DOHH2 (cell line): ENCODE measurements at regions not wholly inside any gene's neighbourhood (a gene's known extent, or its start where the extent isn't known, plus 50 kb on each side); places are given as distances from the start of the nearest gene placed in this dataset.

Experiments
- H3F3A ChIP-seq: fragments of 200-600 bp; sonication (generic), shearing (Covaris generic); 2 replicates; pipeline ENCODE4 v1.6.0; 2016; ENCODE audit warnings: antibody characterized with exemption, mild to moderate bottlenecking; ENCODE audit not compliant: control insufficient read depth, insufficient read depth
- H3K27ac ChIP-seq: fragments of 200-600 bp; sonication (generic); 2 replicates; pipeline ENCODE4 v1.5.1; 2014; ENCODE audit warnings: low read depth, mild to moderate bottlenecking, low read length, moderate library complexity
- H3K27me3 ChIP-seq: fragments of 200-600 bp; sonication (generic); 2 replicates; pipeline ENCODE4 v1.6.1; 2014; ENCODE audit warnings: mild to moderate bottlenecking, low read length, mixed read lengths; ENCODE audit not compliant: control insufficient read depth
- H3K36me3 ChIP-seq: fragments of 200-600 bp; sonication (generic); 2 replicates; pipeline ENCODE4 v1.6.1; 2014; ENCODE audit warnings: mild to moderate bottlenecking, low read length, moderate library complexity, mixed read lengths; ENCODE audit not compliant: control insufficient read depth
- H3K4me1 ChIP-seq: fragments of 200-600 bp; sonication (generic); 2 replicates; pipeline ENCODE4 v1.6.1; 2014; ENCODE audit warnings: mild to moderate bottlenecking, low read length, mixed read lengths; ENCODE audit not compliant: control insufficient read depth
- H3K4me2 ChIP-seq: fragments of 200-600 bp; sonication (generic); 2 replicates; pipeline ENCODE4 v1.6.0; 2014; ENCODE audit warnings: mild to moderate bottlenecking, low read length, moderate library complexity
- H3K4me3 ChIP-seq: fragments of 200-600 bp; sonication (generic); 2 replicates; pipeline ENCODE4 v1.5.1; 2014; ENCODE audit warnings: mild to moderate bottlenecking, low read length, mixed read lengths
- H3K79me2 ChIP-seq: fragments of 200-600 bp; sonication (generic); 2 replicates; pipeline ENCODE4 v1.6.1; 2014; ENCODE audit warnings: mild to moderate bottlenecking, low read length, mixed read lengths; ENCODE audit not compliant: control insufficient read depth
- H3K9me2 ChIP-seq: fragments of 200-600 bp; sonication (generic); replicated peaks from 2 replicates; pipeline ENCODE4 v1.6.1; 2014; ENCODE audit warnings: mild to moderate bottlenecking, low read length, mixed read lengths; ENCODE audit not compliant: control insufficient read depth
- H3K9me3 ChIP-seq: fragments of 200-600 bp; sonication (generic); 2 replicates; pipeline ENCODE4 v1.6.1; 2014; ENCODE audit warnings: antibody characterized with exemption, low read length, mixed read lengths; ENCODE audit not compliant: control insufficient read depth, insufficient read depth
- H4K20me1 ChIP-seq: fragments of 200-600 bp; sonication (generic); 2 replicates; pipeline ENCODE4 v1.6.0; 2014; ENCODE audit warnings: low read depth, mild to moderate bottlenecking, antibody characterized with exemption, low read length, moderate library complexity; ENCODE audit not compliant: control insufficient read depth, insufficient read depth
- EZH2phosphoT487 ChIP-seq: fragments of 200-600 bp; sonication (generic); IDR thresholded peaks from 2 replicates; pipeline ENCODE4 v1.6.1; 2017; ENCODE audit warnings: borderline replicate concordance, mild to moderate bottlenecking, antibody characterized with exemption, low read length, moderate library complexity, mixed read lengths
- TF ChIP-seq, protein P1 (sequence below): fragments of 200-600 bp; sonication (generic); IDR thresholded peaks from one replicate; pipeline ENCODE4 v1.5.1; 2014; ENCODE audit warnings: antibody characterized with exemption, mild to moderate bottlenecking, low read depth, low read length; ENCODE audit not compliant: poor library complexity, severe bottlenecking

DNA sequence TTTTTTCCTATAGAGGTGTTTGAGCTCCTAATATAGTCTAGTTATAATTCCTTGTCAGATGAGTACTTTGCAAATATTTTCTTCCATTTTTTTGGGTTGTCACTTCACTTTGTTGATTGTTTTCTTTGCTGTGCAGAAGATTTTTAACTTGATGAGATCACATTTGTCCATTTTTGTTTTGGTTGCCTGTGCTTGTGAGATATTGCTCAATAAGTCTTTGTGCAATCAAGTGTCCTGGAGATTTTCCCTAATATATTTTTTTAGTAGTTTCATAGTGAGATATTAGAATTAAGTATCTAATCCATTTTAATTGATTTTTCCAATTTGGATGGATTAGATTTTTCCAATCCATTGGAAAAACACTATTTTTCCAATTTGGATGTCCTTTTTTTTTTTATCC is 1395.5 kb downstream of the PLA2G4A start:
- Histone ChIP-seq H3K4me3 (no peak overlapping the region), H3K4me1 (no peaks in the 10 kb centered on the region), H3K79me2 (no peaks in the 10 kb centered on the region), H3F3A (no peaks in the 10 kb centered on the region), H4K20me1 (no peaks in the 10 kb centered on the region), H3K36me3 (no peaks in the 10 kb centered on the region), H3K9me3 (no peaks in the 10 kb centered on the region), H3K4me2 (no peak overlapping the region), H3K27ac (no peak overlapping the region), H3K9me2 (no peaks in the 10 kb centered on the region), H3K27me3 (no peaks in the 10 kb centered on the region)
- TF ChIP-seq EZH2phosphoT487 = no peak
- TF ChIP-seq, protein P1, sequence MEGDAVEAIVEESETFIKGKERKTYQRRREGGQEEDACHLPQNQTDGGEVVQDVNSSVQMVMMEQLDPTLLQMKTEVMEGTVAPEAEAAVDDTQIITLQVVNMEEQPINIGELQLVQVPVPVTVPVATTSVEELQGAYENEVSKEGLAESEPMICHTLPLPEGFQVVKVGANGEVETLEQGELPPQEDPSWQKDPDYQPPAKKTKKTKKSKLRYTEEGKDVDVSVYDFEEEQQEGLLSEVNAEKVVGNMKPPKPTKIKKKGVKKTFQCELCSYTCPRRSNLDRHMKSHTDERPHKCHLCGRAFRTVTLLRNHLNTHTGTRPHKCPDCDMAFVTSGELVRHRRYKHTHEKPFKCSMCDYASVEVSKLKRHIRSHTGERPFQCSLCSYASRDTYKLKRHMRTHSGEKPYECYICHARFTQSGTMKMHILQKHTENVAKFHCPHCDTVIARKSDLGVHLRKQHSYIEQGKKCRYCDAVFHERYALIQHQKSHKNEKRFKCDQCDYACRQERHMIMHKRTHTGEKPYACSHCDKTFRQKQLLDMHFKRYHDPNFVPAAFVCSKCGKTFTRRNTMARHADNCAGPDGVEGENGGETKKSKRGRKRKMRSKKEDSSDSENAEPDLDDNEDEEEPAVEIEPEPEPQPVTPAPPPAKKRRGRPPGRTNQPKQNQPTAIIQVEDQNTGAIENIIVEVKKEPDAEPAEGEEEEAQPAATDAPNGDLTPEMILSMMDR = no peak

GRCh38 chr1:188225975-188226374 is 1397.2 kb downstream of the PLA2G4A start:
- no peaks in the 10 kb centered on the region for H3K9me3 ChIP-seq
- no peaks in the 10 kb centered on the region for H3K4me1 ChIP-seq
- no peaks in the 10 kb centered on the region for H3F3A ChIP-seq
- H3K36me3 ChIP-seq = no peaks in the 10 kb centered on the region
- no peak overlapping the region for H3K4me3 ChIP-seq
- no peak overlapping the region for H3K4me2 ChIP-seq
- H3K27ac ChIP-seq = no peak overlapping the region
- H4K20me1 ChIP-seq = no peaks in the 10 kb centered on the region
- no peaks in the 10 kb centered on the region for H3K27me3 ChIP-seq
- no peak for TF ChIP-seq EZH2phosphoT487
- TF ChIP-seq, protein P1 = no peak
- H3K9me2 ChIP-seq = no peaks in the 10 kb centered on the region
- H3K79me2 ChIP-seq = no peaks in the 10 kb centered on the region

DNA sequence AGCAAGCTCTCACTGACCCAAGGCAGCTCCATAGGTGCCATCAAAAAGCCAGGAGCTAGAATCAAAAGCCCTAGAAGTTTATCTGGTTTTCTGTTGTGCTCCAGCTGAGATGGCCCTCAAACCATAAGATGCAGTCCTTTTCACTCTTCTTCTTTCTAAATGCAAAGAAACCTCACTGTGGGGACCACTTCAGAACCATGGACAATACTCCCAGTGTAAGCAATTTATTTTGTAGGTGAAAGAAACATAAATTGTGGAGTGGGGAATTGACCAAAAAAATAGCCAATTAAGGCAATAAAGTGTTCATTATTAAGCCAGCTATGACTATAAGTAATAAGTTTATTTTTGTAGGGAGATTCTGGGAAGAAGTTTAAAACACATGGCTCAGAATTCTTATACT is 1399.9 kb downstream of the PLA2G4A start:
- no peak for TF ChIP-seq EZH2phosphoT487
- TF ChIP-seq, protein P1 = no peak

More for the DNA sequence above, 1399.9 kb downstream of the PLA2G4A start:
- Histone ChIP-seq H3K4me3 (no peak overlapping the region), H3K9me2 (no peaks in the 10 kb centered on the region), H3F3A (no peaks in the 10 kb centered on the region), H3K27me3 (no peaks in the 10 kb centered on the region), H3K4me1 (no peaks in the 10 kb centered on the region), H3K27ac (no peak overlapping the region), H3K4me2 (no peak overlapping the region), H4K20me1 (no peaks in the 10 kb centered on the region), H3K9me3 (no peaks in the 10 kb centered on the region), H3K36me3 (no peaks in the 10 kb centered on the region), H3K79me2 (no peaks in the 10 kb centered on the region)
